AG04450 (cell line): ENCODE measurements at regions not wholly inside any gene's neighbourhood (a gene's known extent, or its start where the extent isn't known, plus 50 kb on each side); places are given as distances from the start of the nearest gene placed in this dataset.
"Not testable (repeated sequence)": the region's sequence is repeated elsewhere in the genome, so short reads cannot be mapped to it uniquely, and the experiment has no call there.

Source experiments
- CTCF ChIA-PET: fragments of 300-600, 350-600 bp; formaldehyde crosslinking; extraction: SDS; loops from one replicate; lab custom pipeline; 2022; ENCODE audit warnings: antibody characterized with exemption, inconsistent platforms; lab: Charles Lee
- POLR2A ChIA-PET: fragments of 350-600 bp; formaldehyde crosslinking; extraction: SDS; loops from one replicate; lab custom pipeline; 2021; ENCODE audit warnings: antibody characterized with exemption, inconsistent platforms; lab: Yijun Ruan, JAX
- DNase-seq: peaks from one replicate; pipeline ENCODE4 v3.0.0-alpha.2; 2011; ENCODE audit warnings: low read depth, low spot score
- H3K27ac ChIP-seq: one replicate; pipeline ENCODE4 v1.5.1; 2012; ENCODE audit warnings: low read depth, low read length, control low read depth
- H3K27me3 ChIP-seq: one replicate; pipeline ENCODE4 v1.6.0; 2012; ENCODE audit warnings: low read length; ENCODE audit not compliant: control insufficient read depth, insufficient read depth
- H3K4me3 ChIP-seq: 2 replicates; pipeline ENCODE4 v1.5.1; 2011; ENCODE audit warnings: mild to moderate bottlenecking, low read depth, low read length, control low read depth
- H3K9me3 ChIP-seq: 2 replicates; pipeline ENCODE4 v1.5.1; 2012; ENCODE audit warnings: low read length; ENCODE audit not compliant: control insufficient read depth, insufficient read depth
- TF ChIP-seq, protein P1 (sequence below): IDR thresholded peaks from 2 replicates; pipeline ENCODE4 v1.5.1; 2011; ENCODE audit warnings: low read depth, low read length, control low read depth, inconsistent platforms

GRCh38 chrX:77299549-77299948, 147.6 kb upstream of the FGF16 start:
- CTCF ChIA-PET, result no interaction called here
- POLR2A ChIA-PET, result no interaction called here
- no peaks in the 10 kb centered on the region for H3K9me3 ChIP-seq
- H3K27ac ChIP-seq, result no peak overlapping the region
- TF ChIP-seq, protein P1, sequence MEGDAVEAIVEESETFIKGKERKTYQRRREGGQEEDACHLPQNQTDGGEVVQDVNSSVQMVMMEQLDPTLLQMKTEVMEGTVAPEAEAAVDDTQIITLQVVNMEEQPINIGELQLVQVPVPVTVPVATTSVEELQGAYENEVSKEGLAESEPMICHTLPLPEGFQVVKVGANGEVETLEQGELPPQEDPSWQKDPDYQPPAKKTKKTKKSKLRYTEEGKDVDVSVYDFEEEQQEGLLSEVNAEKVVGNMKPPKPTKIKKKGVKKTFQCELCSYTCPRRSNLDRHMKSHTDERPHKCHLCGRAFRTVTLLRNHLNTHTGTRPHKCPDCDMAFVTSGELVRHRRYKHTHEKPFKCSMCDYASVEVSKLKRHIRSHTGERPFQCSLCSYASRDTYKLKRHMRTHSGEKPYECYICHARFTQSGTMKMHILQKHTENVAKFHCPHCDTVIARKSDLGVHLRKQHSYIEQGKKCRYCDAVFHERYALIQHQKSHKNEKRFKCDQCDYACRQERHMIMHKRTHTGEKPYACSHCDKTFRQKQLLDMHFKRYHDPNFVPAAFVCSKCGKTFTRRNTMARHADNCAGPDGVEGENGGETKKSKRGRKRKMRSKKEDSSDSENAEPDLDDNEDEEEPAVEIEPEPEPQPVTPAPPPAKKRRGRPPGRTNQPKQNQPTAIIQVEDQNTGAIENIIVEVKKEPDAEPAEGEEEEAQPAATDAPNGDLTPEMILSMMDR, result no peak
- no peak overlapping the region for H3K4me3 ChIP-seq
- H3K27me3 ChIP-seq, result no peaks in the 10 kb centered on the region
- DNase-seq, result no peak

- CTCF ChIA-PET, result no interaction called here
Measured at GRCh38 chrX:77342004-77342403, 105.2 kb upstream of the FGF16 start.

DNA sequence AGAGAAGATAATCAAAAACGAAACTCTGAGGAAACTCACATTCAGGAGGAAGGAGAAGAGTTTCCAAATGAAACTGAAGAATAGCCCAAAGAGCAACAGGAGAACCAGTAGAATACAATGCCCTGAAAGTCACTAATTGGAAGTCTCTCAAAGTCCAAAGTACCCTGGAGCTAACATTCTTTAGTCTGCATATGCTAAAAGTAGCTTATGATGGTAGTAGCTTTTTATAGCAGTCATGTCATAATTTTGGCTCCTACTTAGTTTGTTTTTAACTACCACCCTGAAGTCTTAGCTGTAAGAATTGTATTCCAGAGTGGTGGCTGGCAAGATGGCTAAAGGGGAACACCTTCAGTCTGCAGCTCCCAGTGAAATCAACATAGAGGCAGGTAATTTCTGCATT, 100.3 kb upstream of the FGF16 start:
- TF ChIP-seq, protein P1, result no peak
- H3K27me3 ChIP-seq, result no peaks in the 10 kb centered on the region
- DNase-seq, result no peak
- ChIA-PET POLR2A (no interaction called here), CTCF (interaction anchor here (0.6 kb wide), 1 partner anchor 336 kb away, joined by 3 read pairs; no protein-coding TSS in a partner anchor)
- no peaks in the 10 kb centered on the region for H3K9me3 ChIP-seq
- no peak overlapping the region for H3K27ac ChIP-seq
- H3K4me3 ChIP-seq, result no peak overlapping the region

More at GRCh38 chrX:77342004-77342403, 105.2 kb upstream of the FGF16 start:
- Histone ChIP-seq H3K9me3 (no peaks in the 10 kb centered on the region), H3K4me3 (no peak overlapping the region), H3K27me3 (no peaks in the 10 kb centered on the region), H3K27ac (no peak overlapping the region)
- TF ChIP-seq, protein P1, result no peak
- DNase-seq, result no peak
- POLR2A ChIA-PET, result no interaction called here

GRCh38 chrX:77347572-77347971, 99.6 kb upstream of the FGF16 start:
- DNase-seq, result no peak
- ChIA-PET CTCF (no interaction called here), POLR2A (no interaction called here)
- H3K27me3 ChIP-seq, result no peaks in the 10 kb centered on the region
- no peak overlapping the region for H3K4me3 ChIP-seq
- TF ChIP-seq, protein P1, result no peak
- H3K9me3 ChIP-seq, result no peaks in the 10 kb centered on the region
- no peak overlapping the region for H3K27ac ChIP-seq

DNA sequence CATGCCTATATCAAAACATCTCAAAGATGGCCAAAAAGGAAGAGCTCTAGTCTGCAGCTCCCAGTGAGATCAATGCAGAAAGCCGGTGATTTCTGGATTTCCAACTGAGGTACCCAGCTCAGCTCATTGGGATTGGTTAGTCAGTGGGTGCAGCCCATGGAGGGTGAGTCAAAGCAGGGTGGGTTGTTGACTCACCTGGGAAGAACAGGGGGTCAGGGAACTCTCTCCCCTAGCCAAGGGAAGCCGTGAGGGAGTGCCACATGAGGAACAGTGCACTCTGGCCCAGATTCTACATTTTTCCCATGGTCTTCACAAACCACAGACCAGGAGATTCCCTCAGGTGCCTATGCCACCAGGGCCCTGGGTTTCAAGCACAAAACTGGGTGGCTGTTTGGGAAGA, 57.3 kb upstream of the FGF16 start:
- CTCF ChIA-PET, result no interaction called here
- H3K4me3 ChIP-seq, result no peak overlapping the region
- no peaks in the 10 kb centered on the region for H3K9me3 ChIP-seq
- no peak overlapping the region for H3K27ac ChIP-seq
- POLR2A ChIA-PET, result no interaction called here
- DNase-seq, result no peak
- TF ChIP-seq, protein P1, result no peak
- H3K27me3 ChIP-seq, result no peaks in the 10 kb centered on the region

GRCh38 chrX:77390365-77390764, 56.8 kb upstream of the FGF16 start:
- DNase-seq, POLR2A ChIA-PET, H3K9me3 ChIP-seq, H3K27me3 ChIP-seq, CTCF ChIA-PET, H3K4me3 ChIP-seq, H3K27ac ChIP-seq: not testable (repeated sequence)
